ENCODE measurements at regions not wholly inside any gene's neighbourhood (a gene's known extent, or its start where the extent isn't known, plus 50 kb on each side); places are given as distances from the start of the nearest gene placed in this dataset.

GRCh38 chr2:59947917-59948541, 605.4 kb downstream of the BCL11A start:
- Mint-ChIP-seq H3K27me3 (ENCODE audit: insufficient read depth) (peaks cover 1% of the 10 kb centered on the region; the same call in 1 of the 2 replicates), H3K36me3 (ENCODE audit: low read depth) (no peaks in the 10 kb centered on the region; the same call in 1 of the 2 replicates), H3K4me1 (ENCODE audit: low read depth) (no peaks in the 10 kb centered on the region), H3K4me3 (no peak overlapping the region), H3K9me3 (peaks cover 34% of the 10 kb centered on the region), H3K27ac (no peak overlapping the region)
- DNase-seq = no peak
- TF ChIP-seq CTCF (IDR thresholded peaks at IDR 0.05) = no peak

GRCh38 chr2:59947209-59947608, 606.2 kb downstream of the BCL11A start:
- TF ChIP-seq CTCF (IDR thresholded peaks at IDR 0.05) = no peak
- Mint-ChIP-seq H3K4me1 (ENCODE audit: low read depth) (no peaks in the 10 kb centered on the region), H3K4me3 (no peak overlapping the region), H3K9me3 (peaks cover 28% of the 10 kb centered on the region), H3K27ac (no peak overlapping the region), H3K36me3 (ENCODE audit: low read depth) (no peaks in the 10 kb centered on the region; the same call in 1 of the 2 replicates), H3K27me3 (ENCODE audit: insufficient read depth) (peaks cover 1% of the 10 kb centered on the region; the same call in 1 of the 2 replicates)
- no peak for DNase-seq

- Mint-ChIP-seq H3K27ac (no peak overlapping the region), H3K4me3 (no peak overlapping the region), H3K9me3 (peaks cover 44% of the 10 kb centered on the region), H3K4me1 (ENCODE audit: low read depth) (no peaks in the 10 kb centered on the region), H3K27me3 (ENCODE audit: insufficient read depth) (no peaks in the 10 kb centered on the region; the same call in 1 of the 2 replicates), H3K36me3 (ENCODE audit: low read depth) (no peaks in the 10 kb centered on the region)
- TF ChIP-seq CTCF (IDR thresholded peaks at IDR 0.05) = no peak
- no peak for DNase-seq
These were observed 614.2 kb downstream of the BCL11A start for GRCh38 chr2:59939236-59939635.

- TF ChIP-seq CTCF (IDR thresholded peaks at IDR 0.05) = no peak
- Mint-ChIP-seq H3K36me3 (ENCODE audit: low read depth) (no peaks in the 10 kb centered on the region; the same call in 1 of the 2 replicates), H3K27ac (no peak overlapping the region), H3K4me1 (ENCODE audit: low read depth) (no peaks in the 10 kb centered on the region), H3K27me3 (ENCODE audit: insufficient read depth) (no peaks in the 10 kb centered on the region; the same call in 1 of the 2 replicates), H3K4me3 (no peak overlapping the region), H3K9me3 (peaks cover 51% of the 10 kb centered on the region)
- DNase-seq = no peak
These were observed 615.3 kb downstream of the BCL11A start for GRCh38 chr2:59938181-59938580.

- Mint-ChIP-seq H3K4me1 (ENCODE audit: low read depth) (no peaks in the 10 kb centered on the region), H3K36me3 (ENCODE audit: low read depth) (no peaks in the 10 kb centered on the region; the same call in 1 of the 2 replicates), H3K27me3 (ENCODE audit: insufficient read depth) (no peaks in the 10 kb centered on the region; the same call in 1 of the 2 replicates), H3K9me3 (peaks cover 67% of the 10 kb centered on the region), H3K4me3 (no peak overlapping the region), H3K27ac (no peak overlapping the region)
- TF ChIP-seq CTCF (IDR thresholded peaks at IDR 0.05) = no peak
- no peak for DNase-seq
These were observed 617.4 kb downstream of the BCL11A start for GRCh38 chr2:59936048-59936447.

Data from HFFc6 (cell line).